Neuronal stem cell (in vitro differentiated cells): ENCODE measurements at regions not wholly inside any gene's neighbourhood (a gene's known extent, or its start where the extent isn't known, plus 50 kb on each side); places are given as distances from the start of the nearest gene placed in this dataset.
A peak's percentile ranks its signal among the peaks of the same experiment; 100 is the strongest.

ENCODE experiments used
- DNase-seq: peaks from one replicate; pipeline ENCODE4 v3.0.0-alpha.2; 2013; ENCODE audit warnings: low spot score
- H2AFZ ChIP-seq: one replicate; pipeline ENCODE4 v1.6.1; 2013; ENCODE audit warnings: mild to moderate bottlenecking, low read length, inconsistent platforms
- H2AK5ac ChIP-seq: 2 replicates; pipeline ENCODE4 v1.6.1; 2013; ENCODE audit warnings: low read depth, mild to moderate bottlenecking, inconsistent platforms, low read length, moderate library complexity, mixed read lengths
- H2BK120ac ChIP-seq: 2 replicates; pipeline ENCODE4 v1.6.1; 2013; ENCODE audit warnings: low read depth, mild to moderate bottlenecking, inconsistent platforms, low read length, moderate library complexity, mixed read lengths
- H2BK12ac ChIP-seq: one replicate; pipeline ENCODE4 v1.6.1; 2013; ENCODE audit warnings: low read length, inconsistent platforms
- H2BK15ac ChIP-seq: 2 replicates; pipeline ENCODE4 v1.6.1; 2013; ENCODE audit warnings: mild to moderate bottlenecking, low read length, inconsistent platforms, mixed read lengths
- H2BK5ac ChIP-seq: one replicate; pipeline ENCODE4 v1.6.1; 2013; ENCODE audit warnings: inconsistent platforms, mild to moderate bottlenecking, low read length, moderate library complexity
- H3K14ac ChIP-seq: one replicate; pipeline ENCODE4 v1.6.1; 2013; ENCODE audit warnings: low read length, inconsistent platforms
- H3K18ac ChIP-seq: 2 replicates; pipeline ENCODE4 v1.6.1; 2013; ENCODE audit warnings: low read length, inconsistent platforms
- H3K23ac ChIP-seq: 2 replicates; pipeline ENCODE4 v1.6.1; 2013; ENCODE audit warnings: low read depth, mild to moderate bottlenecking, mixed read lengths, low read length, inconsistent platforms; ENCODE audit not compliant: poor library complexity
- H3K27ac ChIP-seq: replicated peaks from 3 replicates; pipeline ENCODE4 v1.5.1; 2013; ENCODE audit warnings: low read length, inconsistent platforms
- H3K27me3 ChIP-seq, 3 experiments: 2 replicates each; pipeline ENCODE4 v1.6.1; 2013; ENCODE audit warnings: low read length in 3 of 3, mild to moderate bottlenecking in 2 of 3, inconsistent platforms in 1 of 3, low read depth in 1 of 3, mixed read lengths in 1 of 3, moderate library complexity in 1 of 3; ENCODE audit not compliant: control insufficient read depth in 3 of 3, insufficient read depth in 3 of 3
- H3K36me3 ChIP-seq, 2 donors: replicated peaks in 1 of 2; 2 replicates each; pipeline ENCODE4 v1.6.1; 2013; ENCODE audit warnings: low read length in 2 of 2; ENCODE audit not compliant: control insufficient read depth in 2 of 2, insufficient read depth in 2 of 2
- H3K4ac ChIP-seq: 2 replicates; pipeline ENCODE4 v1.6.1; 2013; ENCODE audit warnings: inconsistent platforms, mild to moderate bottlenecking, low read length, moderate library complexity
- H3K4me1 ChIP-seq, 2 donors: 1 replicate in 1 of 2; 2 replicates in 1 of 2; pipeline ENCODE4 v1.6.1; 2013; ENCODE audit warnings: low read length in 2 of 2, low read depth in 1 of 2; ENCODE audit not compliant: control insufficient read depth in 2 of 2, insufficient read depth in 1 of 2
- H3K4me2 ChIP-seq: one replicate; pipeline ENCODE4 v1.6.1; 2013; ENCODE audit warnings: mild to moderate bottlenecking, low read length, inconsistent platforms; ENCODE audit not compliant: insufficient read depth, poor library complexity, severe bottlenecking
- H3K4me3 ChIP-seq, 2 donors: 2 replicates each; pipeline ENCODE4 v1.5.1; 2013; ENCODE audit warnings: low read length in 2 of 2, mild to moderate bottlenecking in 2 of 2, inconsistent platforms in 1 of 2, moderate library complexity in 1 of 2
- H3K79me1 ChIP-seq: one replicate; pipeline ENCODE4 v1.6.1; 2013; ENCODE audit warnings: low read depth, mild to moderate bottlenecking, inconsistent platforms, low read length, moderate library complexity
- H3K9ac ChIP-seq: one replicate; pipeline ENCODE4 v1.6.1; 2013; ENCODE audit warnings: mild to moderate bottlenecking, low read depth, low read length, inconsistent platforms; ENCODE audit not compliant: poor library complexity
- H3K9me3 ChIP-seq, 2 donors: replicated peaks in 1 of 2; 2 replicates each; pipeline versions ENCODE3 to v1.6.1; 2013; ENCODE audit warnings: low read length in 2 of 2, mild to moderate bottlenecking in 2 of 2, inconsistent platforms in 1 of 2, low read depth in 1 of 2, mixed read lengths in 1 of 2, moderate library complexity in 1 of 2; ENCODE audit not compliant: control insufficient read depth in 2 of 2, insufficient read depth in 1 of 2
- H4K8ac ChIP-seq: one replicate; pipeline ENCODE4 v1.6.1; 2013; ENCODE audit warnings: low read depth, mild to moderate bottlenecking, inconsistent platforms, low read length, moderate library complexity
- H4K91ac ChIP-seq: one replicate; pipeline ENCODE4 v1.6.1; 2013; ENCODE audit warnings: low read length, low read depth, mild to moderate bottlenecking, inconsistent platforms; ENCODE audit not compliant: poor library complexity
- WGBS, 2 donors: extraction: QIAGEN DNeasy Blood & Tissue Kit; methylation state at CpG; one replicate each; pipeline ENCODE4 v1.1.7; 2013; ENCODE audit warnings: missing lambda C conversion rate in 2 of 2, mixed read lengths in 1 of 2; ENCODE audit not compliant: insufficient read length in 2 of 2, insufficient replicate concordance in 1 of 2; ENCODE audit errors: extremely low coverage in 2 of 2; 5-methylcytosine and 5-hydroxymethylcytosine counted together

DNA sequence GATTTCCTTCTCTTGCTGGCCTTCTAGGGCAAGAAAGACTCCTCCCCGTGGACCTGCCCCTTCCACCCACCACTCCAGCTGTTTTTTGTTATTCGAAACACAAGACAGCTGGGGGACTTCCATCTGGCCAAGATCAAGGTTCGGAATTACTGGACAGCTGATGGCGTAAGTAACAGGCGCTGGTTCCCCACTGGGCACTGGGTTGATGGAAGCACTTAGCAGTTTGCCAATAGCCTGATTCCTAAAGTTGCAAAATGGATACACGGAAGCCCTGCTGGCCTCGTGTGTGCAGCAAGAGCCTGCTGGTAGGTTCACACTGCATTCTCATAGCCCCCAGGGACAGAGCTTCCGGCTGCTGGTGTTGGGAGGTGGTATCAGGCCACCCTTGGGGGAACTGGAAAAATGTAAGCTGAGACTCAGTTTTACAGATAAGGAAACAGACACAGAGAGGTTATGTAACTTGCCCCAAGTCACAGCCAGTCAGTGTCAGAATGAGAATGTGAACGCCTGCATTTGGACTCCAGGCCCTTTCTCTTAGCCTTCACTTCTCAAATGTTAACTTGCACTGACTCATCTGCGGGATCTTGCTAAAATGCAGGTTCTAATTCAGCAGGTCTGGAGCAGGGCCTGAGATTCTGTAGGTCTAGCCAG is 171.7 kb downstream of the KATNIP start:
- Histone ChIP-seq H3K79me1 (no peaks in the 10 kb centered on the region), H3K27ac (no peak overlapping the region)
- DNase-seq = no peak

GRCh38 chr16:27722207-27722606 is 172.3 kb downstream of the KATNIP start:
- H4K91ac ChIP-seq = no peak overlapping the region
- no peak overlapping the region for H3K9ac ChIP-seq
- H3K4me1 ChIP-seq = peaks cover 25 to 28% of the 10 kb centered on the region in 2 donors
- no peak overlapping the region for H2AK5ac ChIP-seq
- no peak overlapping the region for H3K18ac ChIP-seq
- H3K14ac ChIP-seq = no peak overlapping the region
- WGBS, 2 donors = no CpG with 5 or more reads among the region's 1 CpG
- H3K4me2 ChIP-seq = no peak overlapping the region
- H2BK5ac ChIP-seq = no peak overlapping the region
- no peak for DNase-seq
- no peak overlapping the region for H3K23ac ChIP-seq
- no peak overlapping the region for H4K8ac ChIP-seq
- H3K9me3 ChIP-seq = peaks cover 0 to 11% of the 10 kb centered on the region in 2 donors
- peaks cover 10 to 38% of the 10 kb centered on the region in 2 donors for H3K36me3 ChIP-seq
- H2AFZ ChIP-seq = no peak overlapping the region
- H3K27ac ChIP-seq = no peak overlapping the region
- H2BK12ac ChIP-seq = no peak overlapping the region
- H3K4ac ChIP-seq = no peak overlapping the region
- H2BK15ac ChIP-seq = no peak overlapping the region
- H2BK120ac ChIP-seq = no peak overlapping the region
- no peak overlapping the region for H3K4me3 ChIP-seq
- H3K79me1 ChIP-seq = no peaks in the 10 kb centered on the region
- H3K27me3 ChIP-seq = no peaks in the 10 kb centered on the region

More for the DNA sequence above, 171.7 kb downstream of the KATNIP start:
- no peak overlapping the region for H2BK120ac ChIP-seq
- H4K91ac ChIP-seq = no peak overlapping the region
- no peak overlapping the region for H3K14ac ChIP-seq
- H3K9me3 ChIP-seq = peaks cover 0 to 11% of the 10 kb centered on the region in 2 donors
- H3K18ac ChIP-seq = no peak overlapping the region
- H2AK5ac ChIP-seq = peak overlapping the region; percentile 51
- WGBS, 2 donors = no CpG with 5 or more reads among the region's 10 CpGs
- no peak overlapping the region for H3K4me2 ChIP-seq
- no peak overlapping the region for H3K4me3 ChIP-seq
- peaks cover 10 to 34% of the 10 kb centered on the region in 2 donors for H3K36me3 ChIP-seq
- no peak overlapping the region for H2BK12ac ChIP-seq
- H2BK5ac ChIP-seq = no peak overlapping the region
- no peak overlapping the region for H3K4ac ChIP-seq
- H4K8ac ChIP-seq = no peak overlapping the region
- no peaks in the 10 kb centered on the region for H3K27me3 ChIP-seq
- no peak overlapping the region for H3K9ac ChIP-seq
- H2BK15ac ChIP-seq = no peak overlapping the region
- H2AFZ ChIP-seq = no peak overlapping the region
- peaks cover 25 to 28% of the 10 kb centered on the region in 2 donors for H3K4me1 ChIP-seq
- no peak overlapping the region for H3K23ac ChIP-seq

GRCh38 chr16:27722892-27723450 is 173.0 kb downstream of the KATNIP start:
- no CpG with 5 or more reads among the region's 7 CpGs for WGBS, 2 donors
- Histone ChIP-seq H2BK5ac (no peak overlapping the region), H2AFZ (no peak overlapping the region), H3K4me2 (no peak overlapping the region), H3K27ac (no peak overlapping the region), H2AK5ac (no peak overlapping the region), H3K4me1 (peaks cover 18 to 23% of the 10 kb centered on the region in 2 donors), H2BK120ac (no peak overlapping the region), H4K8ac (no peak overlapping the region), H2BK12ac (no peak overlapping the region), H3K18ac (peak overlapping the region; percentile 27), H3K9ac (no peak overlapping the region), H3K23ac (no peak overlapping the region), H3K4ac (no peak overlapping the region), H3K27me3 (no peaks in the 10 kb centered on the region), H3K36me3 (peaks cover 12 to 46% of the 10 kb centered on the region in 2 donors), H3K9me3 (peaks cover 0 to 11% of the 10 kb centered on the region in 2 donors), H2BK15ac (no peak overlapping the region), H3K4me3 (no peak overlapping the region), H3K79me1 (no peaks in the 10 kb centered on the region), H4K91ac (no peak overlapping the region), H3K14ac (no peak overlapping the region)
- no peak for DNase-seq

DNA sequence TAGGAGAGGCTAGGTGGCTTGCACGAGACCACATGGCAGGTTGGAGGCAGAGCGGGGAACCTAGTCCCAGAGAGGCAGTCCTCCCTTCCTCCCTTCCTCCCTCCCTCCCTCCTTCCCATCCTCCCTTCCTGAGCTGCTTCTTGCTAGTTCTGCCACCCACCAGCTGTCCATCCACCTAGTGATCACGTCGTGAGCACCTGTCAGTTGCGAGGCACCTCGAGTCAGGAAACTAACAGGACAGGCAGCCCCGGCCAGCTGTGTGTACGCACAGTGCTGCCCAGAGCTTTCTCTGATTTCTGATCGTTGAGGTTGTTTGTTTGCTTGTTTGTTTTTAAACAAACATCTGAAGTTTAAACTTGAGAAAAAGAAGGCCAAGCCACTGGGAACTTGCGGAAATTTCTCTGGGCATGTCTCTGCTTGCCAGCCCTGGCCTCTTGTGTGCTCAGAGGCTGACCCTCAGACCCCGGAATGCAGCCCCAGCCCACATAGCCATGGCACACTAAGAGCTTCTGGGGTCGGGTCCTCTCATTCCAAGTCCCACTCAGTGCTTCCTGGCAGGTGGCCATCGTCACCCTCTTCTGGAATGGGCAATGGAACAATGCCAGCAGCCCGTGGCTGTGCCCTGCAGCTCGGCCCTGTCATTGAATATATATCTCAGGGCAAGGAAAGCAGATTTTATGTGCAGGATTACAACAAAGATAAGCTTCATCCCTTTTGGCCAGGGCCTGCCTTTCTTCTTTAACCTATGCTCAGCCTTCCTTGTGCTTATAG is 174.0 kb downstream of the KATNIP start:
- H2BK5ac ChIP-seq = no peak overlapping the region
- no peak overlapping the region for H3K4me3 ChIP-seq
- no peaks in the 10 kb centered on the region for H3K79me1 ChIP-seq
- H4K91ac ChIP-seq = no peak overlapping the region
- H2BK12ac ChIP-seq = no peak overlapping the region
- peaks cover 12 to 15% of the 10 kb centered on the region in 2 donors for H3K4me1 ChIP-seq
- peaks cover 13 to 52% of the 10 kb centered on the region in 2 donors for H3K36me3 ChIP-seq
- H2AK5ac ChIP-seq = no peak overlapping the region
- H2AFZ ChIP-seq = no peak overlapping the region
- no peak for DNase-seq
- H3K14ac ChIP-seq = no peak overlapping the region
- peaks cover 0 to 11% of the 10 kb centered on the region in 2 donors for H3K9me3 ChIP-seq
- no CpG with 5 or more reads among the region's 15 CpGs for WGBS, 2 donors
- no peak overlapping the region for H2BK15ac ChIP-seq
- H2BK120ac ChIP-seq = no peak overlapping the region
- no peak overlapping the region for H3K4me2 ChIP-seq
- no peaks in the 10 kb centered on the region for H3K27me3 ChIP-seq
- H3K27ac ChIP-seq = no peak overlapping the region
- no peak overlapping the region for H3K23ac ChIP-seq
- peak overlapping the region; percentile 83 for H3K18ac ChIP-seq
- H3K4ac ChIP-seq = no peak overlapping the region
- H3K9ac ChIP-seq = no peak overlapping the region
- H4K8ac ChIP-seq = no peak overlapping the region
